Hepatocyte (in vitro differentiated cells): ENCODE measurements at regions not wholly inside any gene's neighbourhood (a gene's known extent, or its start where the extent isn't known, plus 50 kb on each side); places are given as distances from the start of the nearest gene placed in this dataset.

Experiments
- EZH2 ChIP-seq: fragments of 200-600 bp; sonication (generic); IDR thresholded peaks from 2 replicates; pipeline ENCODE4 v1.6.1; 2016; ENCODE audit warnings: antibody characterized with exemption, mild to moderate bottlenecking, borderline replicate concordance
- EZH2phosphoT487 ChIP-seq: fragments of 200-600 bp; sonication (generic); IDR thresholded peaks from one replicate; pipeline ENCODE4 v1.6.1; 2018; ENCODE audit warnings: antibody characterized with exemption, mild to moderate bottlenecking, low read depth, moderate library complexity; ENCODE audit not compliant: unreplicated experiment, severe bottlenecking
- TF ChIP-seq, protein P1 (sequence below): fragments of 200-600 bp; sonication (generic); IDR thresholded peaks from 2 replicates; pipeline ENCODE4 v1.5.1; 2016; ENCODE audit warnings: antibody characterized with exemption, mild to moderate bottlenecking; ENCODE audit not compliant: poor library complexity

DNA sequence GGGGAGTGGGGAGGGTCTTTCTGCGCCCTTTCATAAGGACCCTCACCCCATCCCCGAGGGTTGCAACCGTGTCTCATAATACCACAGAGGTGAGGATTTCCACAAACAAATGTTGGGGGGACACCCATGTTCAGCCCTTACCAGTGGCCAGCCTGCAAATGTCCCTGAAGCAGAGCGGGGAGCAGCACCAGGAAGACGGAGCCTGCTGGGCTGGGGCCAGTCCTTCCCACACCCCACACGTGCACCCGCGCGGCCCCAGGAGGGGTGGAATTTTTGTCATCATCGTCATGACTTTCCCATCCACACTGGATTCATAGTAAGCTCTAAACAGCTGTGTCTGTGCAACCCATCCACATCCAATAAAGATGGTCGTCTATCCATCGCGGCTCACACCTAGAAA lies 409.8 kb downstream of the BRD1 start:
- TF ChIP-seq, protein P1, sequence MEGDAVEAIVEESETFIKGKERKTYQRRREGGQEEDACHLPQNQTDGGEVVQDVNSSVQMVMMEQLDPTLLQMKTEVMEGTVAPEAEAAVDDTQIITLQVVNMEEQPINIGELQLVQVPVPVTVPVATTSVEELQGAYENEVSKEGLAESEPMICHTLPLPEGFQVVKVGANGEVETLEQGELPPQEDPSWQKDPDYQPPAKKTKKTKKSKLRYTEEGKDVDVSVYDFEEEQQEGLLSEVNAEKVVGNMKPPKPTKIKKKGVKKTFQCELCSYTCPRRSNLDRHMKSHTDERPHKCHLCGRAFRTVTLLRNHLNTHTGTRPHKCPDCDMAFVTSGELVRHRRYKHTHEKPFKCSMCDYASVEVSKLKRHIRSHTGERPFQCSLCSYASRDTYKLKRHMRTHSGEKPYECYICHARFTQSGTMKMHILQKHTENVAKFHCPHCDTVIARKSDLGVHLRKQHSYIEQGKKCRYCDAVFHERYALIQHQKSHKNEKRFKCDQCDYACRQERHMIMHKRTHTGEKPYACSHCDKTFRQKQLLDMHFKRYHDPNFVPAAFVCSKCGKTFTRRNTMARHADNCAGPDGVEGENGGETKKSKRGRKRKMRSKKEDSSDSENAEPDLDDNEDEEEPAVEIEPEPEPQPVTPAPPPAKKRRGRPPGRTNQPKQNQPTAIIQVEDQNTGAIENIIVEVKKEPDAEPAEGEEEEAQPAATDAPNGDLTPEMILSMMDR, result no peak
- no peak for TF ChIP-seq EZH2
- no peak for TF ChIP-seq EZH2phosphoT487
